KBM-7 (cell line): ENCODE measurements at regions not wholly inside any gene's neighbourhood (a gene's known extent, or its start where the extent isn't known, plus 50 kb on each side); places are given as distances from the start of the nearest gene placed in this dataset.

Experiments
- DNase-seq: peaks from one replicate; pipeline ENCODE4 v3.0.0-alpha.2; 2015
- in situ Hi-C: fragments of 300-500 bp; cut with MboI; formaldehyde crosslinking; loops from 2 replicates; pipeline ENCODE4 v1.14.3; 2020; ENCODE audit warnings: low sequenced_read_pairs, low pct_unique_long_range_greater_than_20kb, mixed read lengths

DNA sequence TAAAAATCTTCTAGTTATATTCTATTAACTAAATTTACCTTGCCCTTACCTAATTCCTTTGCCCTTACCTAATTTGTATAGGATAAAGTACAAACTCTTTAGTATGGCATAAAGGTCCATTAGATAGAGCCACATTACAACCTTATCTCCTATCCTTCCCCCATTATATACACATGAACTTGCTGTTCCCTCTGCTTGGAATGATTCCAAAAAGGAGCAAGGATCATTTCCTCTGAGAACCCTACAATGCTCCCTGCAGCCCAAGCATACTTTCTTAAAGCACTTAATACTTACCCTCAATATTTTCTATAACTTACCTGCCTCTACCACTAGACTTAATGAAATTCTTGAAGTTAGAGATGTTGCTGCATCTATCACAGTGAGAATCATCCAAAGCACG is 118.9 kb upstream of the CCDC54 start:
- in situ Hi-C loops, result no loop called here

GRCh38 chr3:107260207-107260606 is 117.0 kb upstream of the CCDC54 start:
- DNase-seq, result no peak
- in situ Hi-C loops, result no loop called here

More for the DNA sequence above, 118.9 kb upstream of the CCDC54 start:
- no peak for DNase-seq

DNA sequence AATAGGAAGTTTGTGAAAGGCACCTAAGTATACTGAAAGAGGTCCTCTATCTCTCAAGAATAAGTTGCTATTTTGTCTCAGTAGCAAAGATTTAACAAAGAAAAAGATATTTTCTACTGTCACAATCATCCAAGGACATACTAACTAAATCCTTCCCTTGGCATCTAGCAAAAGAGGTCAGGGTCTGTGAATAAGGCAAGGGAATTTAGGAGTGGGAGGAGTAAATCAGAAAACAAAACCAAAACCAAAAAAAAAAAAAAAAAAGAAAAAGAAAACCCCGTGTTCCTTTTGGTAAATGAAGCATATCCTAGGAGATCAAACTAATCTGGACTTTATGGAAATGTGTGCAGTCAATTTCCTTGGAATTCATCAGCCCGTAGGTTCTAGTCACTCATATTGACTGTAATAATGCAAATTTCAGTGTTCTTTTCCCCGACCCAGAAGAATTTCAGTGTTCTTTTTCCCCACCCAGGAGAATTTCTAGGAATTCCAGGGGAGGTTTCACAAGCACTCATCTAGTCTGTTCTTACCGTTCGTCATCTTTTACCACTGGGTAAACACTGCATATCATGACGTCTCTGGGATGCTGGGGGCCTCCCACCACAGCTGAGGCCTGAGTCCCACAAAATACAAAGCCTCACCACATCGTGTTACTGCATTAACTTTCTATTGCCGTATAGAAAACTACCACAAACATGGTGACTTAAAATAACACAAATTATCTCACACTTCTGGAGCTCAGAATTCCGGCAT is 113.8 kb upstream of the CCDC54 start:
- in situ Hi-C loops, result no loop called here

DNA sequence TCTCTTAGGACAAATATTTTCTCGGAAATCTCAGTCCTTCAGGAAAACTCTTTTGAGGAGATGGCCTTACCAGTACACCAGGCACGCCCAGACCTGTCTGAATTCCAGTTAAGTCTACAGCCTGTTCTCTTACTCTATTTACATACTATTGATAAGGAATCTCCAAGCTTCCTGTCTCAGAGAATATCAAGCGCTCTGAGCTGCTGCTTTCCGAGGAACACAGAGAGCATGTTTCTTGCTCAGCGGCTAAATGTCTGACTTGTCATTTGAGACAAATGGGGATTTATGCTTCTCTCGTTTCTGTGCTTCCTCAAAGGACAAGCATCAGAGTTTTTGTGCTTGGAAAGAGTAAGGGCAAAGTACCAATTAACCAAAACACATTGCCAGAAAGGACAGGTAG is 112.4 kb upstream of the CCDC54 start:
- DNase-seq, result no peak
- in situ Hi-C loops, result no loop called here

More for the DNA sequence above, 113.8 kb upstream of the CCDC54 start:
- DNase-seq, result no peak

DNA sequence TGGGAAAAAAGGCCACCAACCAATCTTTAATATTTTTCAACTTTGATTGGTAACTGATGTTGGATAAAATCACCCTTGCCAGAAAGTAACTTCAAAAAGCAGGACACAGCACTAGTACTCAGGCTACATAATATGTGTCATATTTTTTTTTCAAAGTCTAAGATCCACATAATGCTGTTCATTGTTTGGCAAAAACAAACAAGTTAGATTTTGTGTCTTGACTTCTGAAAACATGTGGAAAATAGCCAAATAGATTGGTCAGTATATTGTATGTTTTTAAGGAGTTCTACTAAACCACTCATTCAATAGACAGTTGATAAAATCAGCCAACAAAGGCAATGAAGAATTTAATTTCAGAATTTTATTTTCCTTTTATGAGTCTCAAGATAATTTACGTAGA is 111.7 kb upstream of the CCDC54 start:
- in situ Hi-C loops, result no loop called here

DNA sequence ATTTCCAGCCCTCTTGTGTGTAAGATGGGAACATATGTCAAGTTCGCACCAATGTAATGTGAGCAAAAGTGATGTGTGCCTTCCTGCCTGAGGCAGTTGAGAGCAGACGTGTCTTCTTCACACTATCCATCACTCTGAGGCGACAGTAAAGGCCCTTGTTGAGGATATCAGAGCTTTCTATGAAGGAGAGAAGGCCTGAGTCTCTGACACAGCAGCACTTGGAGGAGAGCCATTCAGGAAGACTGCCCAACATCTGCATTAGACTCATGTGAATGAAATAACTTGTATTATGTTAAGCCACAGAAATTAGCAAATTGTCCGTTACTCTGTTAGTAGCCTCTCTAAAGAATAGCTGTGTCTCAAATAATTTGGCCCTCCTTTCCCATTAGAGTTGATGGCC is 108.8 kb upstream of the CCDC54 start:
- in situ Hi-C loops, result no loop called here
- DNase-seq, result no peak

More for the DNA sequence above, 111.7 kb upstream of the CCDC54 start:
- DNase-seq, result no peak

GRCh38 chr3:107269136-107269535 is 108.1 kb upstream of the CCDC54 start:
- in situ Hi-C loops, result no loop called here

DNA sequence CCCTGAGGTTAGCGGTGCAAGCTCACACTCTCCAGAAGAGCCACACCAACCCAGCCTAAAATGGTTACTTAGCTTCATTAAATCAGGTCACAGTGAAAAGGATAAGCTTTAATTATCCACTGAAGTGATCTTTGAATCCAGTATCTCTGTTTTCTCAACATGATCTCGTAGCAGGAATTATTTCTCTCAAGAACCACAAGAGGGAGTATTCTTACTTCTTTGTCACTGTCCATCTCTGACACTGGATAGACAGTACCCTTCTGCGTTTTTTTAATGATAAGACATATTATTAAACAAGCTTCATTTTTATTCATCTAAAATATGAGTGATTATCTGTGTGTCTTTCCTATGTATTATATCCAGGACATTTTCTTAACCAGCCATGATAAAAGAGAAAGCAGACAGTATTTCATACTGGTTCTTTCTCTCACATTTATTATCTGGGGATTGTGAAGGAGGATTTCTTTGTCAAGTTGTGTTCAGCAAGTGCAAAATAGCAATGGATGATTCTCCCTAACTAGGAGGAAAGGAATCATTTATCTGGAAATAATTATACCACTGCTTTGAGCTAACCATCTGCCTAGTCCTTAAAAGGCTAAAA is 105.4 kb upstream of the CCDC54 start:
- in situ Hi-C loops, result no loop called here
- peak; percentile 41 for DNase-seq

More at GRCh38 chr3:107269136-107269535, 108.1 kb upstream of the CCDC54 start:
- no peak for DNase-seq

DNA sequence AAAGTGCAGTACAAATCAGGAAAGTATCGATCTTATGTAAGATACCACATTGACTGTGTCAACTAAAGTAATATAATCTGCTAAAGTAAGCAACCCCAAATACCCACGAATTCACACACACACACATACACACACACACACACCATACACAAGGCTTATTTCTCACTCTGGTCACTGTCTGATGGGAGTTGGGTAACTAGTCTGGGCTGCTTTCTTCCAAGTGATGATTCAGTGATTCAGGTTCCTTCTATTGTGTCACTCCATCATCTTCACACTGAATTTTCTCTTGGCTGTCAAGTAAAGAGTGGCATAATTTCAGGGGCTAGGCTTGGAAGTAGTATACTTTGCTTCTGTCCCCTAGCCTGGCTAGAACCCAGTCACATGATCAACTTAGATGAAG is 104.8 kb upstream of the CCDC54 start:
- in situ Hi-C loops, result no loop called here
- DNase-seq, result no peak

- no peak for DNase-seq
- in situ Hi-C loops, result no loop called here
Observed at GRCh38 chr3:107272885-107273284, 104.4 kb upstream of the CCDC54 start.

GRCh38 chr3:107273771-107274170 is 103.5 kb upstream of the CCDC54 start:
- no peak for DNase-seq
- in situ Hi-C loops, result no loop called here

- DNase-seq, result no peak
- in situ Hi-C loops, result no loop called here
Observed at GRCh38 chr3:107275511-107275910, 101.7 kb upstream of the CCDC54 start.

DNA sequence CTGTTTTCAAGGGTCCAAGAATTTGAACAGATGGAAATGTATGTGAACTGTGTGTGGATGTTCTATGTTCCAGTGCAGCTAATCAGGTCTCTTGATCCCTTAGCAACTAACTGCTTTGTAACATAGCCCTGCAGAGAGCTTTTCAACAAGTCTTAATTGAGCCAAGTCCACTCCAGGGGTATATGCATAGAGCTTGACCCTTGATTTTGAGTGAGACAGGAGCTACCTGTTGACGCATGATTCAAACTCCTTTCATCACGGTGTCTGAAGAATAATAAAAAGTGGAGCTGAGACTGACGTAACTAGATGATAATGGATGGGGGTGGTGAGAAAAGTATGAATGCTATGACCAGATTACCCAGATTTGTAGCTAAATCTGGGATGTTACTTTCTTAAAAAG is 93.3 kb upstream of the CCDC54 start:
- in situ Hi-C loops, result no loop called here
- no peak for DNase-seq

GRCh38 chr3:107284612-107285011 is 92.6 kb upstream of the CCDC54 start:
- in situ Hi-C loops, result no loop called here
- DNase-seq, result no peak

GRCh38 chr3:107285197-107285596 is 92.0 kb upstream of the CCDC54 start:
- in situ Hi-C loops, result no loop called here
- no peak for DNase-seq

DNA sequence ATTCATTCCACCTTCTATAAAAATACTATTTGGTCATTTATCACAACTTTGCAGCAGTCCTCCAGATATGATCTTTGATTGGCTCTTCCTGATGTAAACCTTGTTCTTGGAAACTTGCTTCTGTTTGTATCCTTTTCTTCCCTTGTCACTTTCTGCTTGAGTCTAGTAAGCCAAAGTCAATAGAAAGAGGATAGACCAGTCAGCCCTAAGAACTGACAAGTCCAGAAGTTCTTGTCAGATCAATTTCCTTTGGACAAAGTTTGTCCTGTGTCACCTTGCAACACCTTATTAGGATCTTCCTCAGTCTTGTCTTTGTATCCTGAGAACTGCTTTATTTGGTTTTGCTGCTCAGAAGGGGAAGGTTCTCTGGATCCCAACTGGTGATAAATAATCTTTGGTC is 87.9 kb upstream of the CCDC54 start:
- no peak for DNase-seq
- in situ Hi-C loops, result no loop called here

GRCh38 chr3:107294117-107294516 is 83.1 kb upstream of the CCDC54 start:
- in situ Hi-C loops, result no loop called here

GRCh38 chr3:107297597-107297996 is 79.6 kb upstream of the CCDC54 start:
- in situ Hi-C loops, result no loop called here
- no peak for DNase-seq

More at GRCh38 chr3:107294117-107294516, 83.1 kb upstream of the CCDC54 start:
- no peak for DNase-seq

GRCh38 chr3:107307205-107307604 is 70.0 kb upstream of the CCDC54 start:
- DNase-seq, result no peak
- in situ Hi-C loops, result no loop called here

- no peak for DNase-seq
- in situ Hi-C loops, result no loop called here
Observed at GRCh38 chr3:107308716-107309115, 68.5 kb upstream of the CCDC54 start.

- no peak for DNase-seq
- in situ Hi-C loops, result no loop called here
Observed at GRCh38 chr3:107309312-107309711, 67.9 kb upstream of the CCDC54 start.
